Natural killer cell (primary cell): ENCODE measurements at regions not wholly inside any gene's neighbourhood (a gene's known extent, or its start where the extent isn't known, plus 50 kb on each side); places are given as distances from the start of the nearest gene placed in this dataset.

Source experiments
- ATAC-seq, 3 donors: fragments of 150-1000 bp in 2 of 3; fragments of 200-7000 bp in 1 of 3; cut with Tn5 transposase; 1 replicate in 1 of 3; 2 replicates in 2 of 3; pipeline ENCODE4 v1.10.0; 2021; ENCODE audit warnings: mild to moderate bottlenecking in 2 of 3, moderate library complexity in 2 of 3
- DNase-seq, 2 donors: peaks; one replicate each; pipeline versions ENCODE4 v3.0.0 to v3.0.0-alpha.2; 2013 to 2021; ENCODE audit warnings: mixed read lengths in 1 of 2
- H3K27ac ChIP-seq: one replicate; pipeline ENCODE4 v1.5.1; 2013; ENCODE audit warnings: mild to moderate bottlenecking, low read length
- H3K27me3 ChIP-seq: one replicate; pipeline ENCODE4 v1.6.1; 2013; ENCODE audit warnings: low read length; ENCODE audit not compliant: control insufficient read depth, insufficient read depth
- H3K36me3 ChIP-seq: one replicate; pipeline ENCODE4 v1.6.1; 2013; ENCODE audit warnings: low read length; ENCODE audit not compliant: control insufficient read depth, insufficient read depth
- H3K4me1 ChIP-seq: one replicate; pipeline ENCODE4 v1.6.1; 2013; ENCODE audit warnings: low read length; ENCODE audit not compliant: control insufficient read depth, insufficient read depth
- H3K4me3 ChIP-seq: one replicate; pipeline ENCODE4 v1.5.1; 2013; ENCODE audit warnings: low read length
- H3K9me3 ChIP-seq: one replicate; pipeline ENCODE4 v1.6.1; 2013; ENCODE audit warnings: low read length; ENCODE audit not compliant: control insufficient read depth, insufficient read depth
- H3K27ac Mint-ChIP-seq, 2 donors: one replicate each; pipeline ENCODE4 v1.8.0; 2022; ENCODE audit warnings: mild to moderate bottlenecking in 2 of 2, mixed read lengths in 2 of 2, moderate library complexity in 1 of 2
- H3K27me3 Mint-ChIP-seq, 2 donors: one replicate each; pipeline ENCODE4 v1.8.0; 2022; ENCODE audit warnings: low read depth in 2 of 2, mixed read lengths in 2 of 2
- H3K36me3 Mint-ChIP-seq: one replicate; pipeline ENCODE4 v1.8.0; 2022; ENCODE audit warnings: mixed read lengths
- H3K4me1 Mint-ChIP-seq, 2 donors: one replicate each; pipeline ENCODE4 v1.8.0; 2022; ENCODE audit warnings: mixed read lengths in 2 of 2
- H3K4me3 Mint-ChIP-seq: one replicate; pipeline ENCODE4 v1.8.0; 2022; ENCODE audit warnings: mild to moderate bottlenecking, moderate library complexity, mixed read lengths
- H3K9me3 Mint-ChIP-seq, 2 donors: one replicate each; pipeline ENCODE4 v1.8.0; 2022; ENCODE audit warnings: mixed read lengths in 2 of 2
- CTCF ChIP-seq: fragments of 200-600 bp; IDR thresholded peaks from one replicate; pipeline ENCODE4 v1.8.0; 2022; ENCODE audit warnings: antibody characterized with exemption
- WGBS: methylation state at CpG from one replicate; pipeline ENCODE4 v1.1.7; 2013; ENCODE audit warnings: missing lambda C conversion rate; ENCODE audit not compliant: insufficient coverage; 5-methylcytosine and 5-hydroxymethylcytosine counted together
- intact Hi-C: fragments of 100-400 bp; cut with micrococcal nuclease; formaldehyde crosslinking; loops from one replicate; pipeline ENCODE4 v1.14.2; 2022

- intact Hi-C loops: no loop called here
Observed at GRCh38 chr18:51621864-51622160, 424.3 kb upstream of the MEX3C start.

GRCh38 chr18:51622702-51623101 is 425.2 kb upstream of the MEX3C start:
- H3K4me3 Mint-ChIP-seq: no peak overlapping the region
- H3K27ac Mint-ChIP-seq: no peak overlapping the region
- Histone ChIP-seq H3K4me3 (no peak overlapping the region), H3K36me3 (no peaks in the 10 kb centered on the region), H3K27me3 (peaks cover 3% of the 10 kb centered on the region), H3K9me3 (no peaks in the 10 kb centered on the region), H3K4me1 (no peaks in the 10 kb centered on the region), H3K27ac (no peak overlapping the region)
- no peaks in the 10 kb centered on the region for H3K9me3 Mint-ChIP-seq
- ATAC-seq (no peak), DNase-seq (no peak)
- H3K4me1 Mint-ChIP-seq: no peaks in the 10 kb centered on the region
- WGBS: 21% methylated on average over 6 of the region's 6 CpGs
- TF ChIP-seq CTCF: no peak
- H3K27me3 Mint-ChIP-seq: peaks cover 18 to 60% of the 10 kb centered on the region in 2 donors
- H3K36me3 Mint-ChIP-seq: no peaks in the 10 kb centered on the region
- intact Hi-C loops: no loop called here

More at GRCh38 chr18:51621864-51622160, 424.3 kb upstream of the MEX3C start:
- H3K27ac ChIP-seq: no peak overlapping the region
- no peak overlapping the region for H3K4me3 Mint-ChIP-seq
- H3K27me3 Mint-ChIP-seq: peaks cover 18 to 58% of the 10 kb centered on the region in 2 donors
- H3K27me3 ChIP-seq: no peaks in the 10 kb centered on the region
- H3K36me3 ChIP-seq: no peaks in the 10 kb centered on the region
- no peak overlapping the region for H3K4me3 ChIP-seq
- H3K27ac Mint-ChIP-seq: no peak overlapping the region
- H3K9me3 ChIP-seq: no peaks in the 10 kb centered on the region
- ATAC-seq (no peak), DNase-seq (no peak)
- H3K4me1 Mint-ChIP-seq: no peaks in the 10 kb centered on the region
- no peaks in the 10 kb centered on the region for H3K36me3 Mint-ChIP-seq
- H3K9me3 Mint-ChIP-seq: no peaks in the 10 kb centered on the region
- H3K4me1 ChIP-seq: no peaks in the 10 kb centered on the region
- TF ChIP-seq CTCF: no peak
- whole genome bisulfite sequencing: 39% methylated on average over 4 of the region's 5 CpGs

DNA sequence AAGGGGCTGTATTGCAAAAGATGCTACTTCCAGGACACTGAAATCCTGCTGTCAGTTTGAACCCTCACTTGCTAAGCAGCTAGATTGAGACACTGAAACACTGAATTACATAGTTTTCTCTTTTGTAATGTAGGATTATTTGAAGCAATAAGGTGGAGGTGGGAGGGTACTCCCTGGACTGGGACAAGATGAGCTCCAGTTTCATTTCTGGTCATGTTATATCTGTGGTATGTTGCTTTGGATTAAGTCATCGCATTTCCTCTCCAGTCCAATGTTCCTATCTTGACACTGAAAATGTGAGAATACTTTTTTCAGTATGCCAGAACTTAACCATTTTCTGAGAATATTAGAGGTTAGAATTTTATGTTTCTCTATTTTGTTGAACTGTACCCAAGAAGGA is 426.2 kb upstream of the MEX3C start:
- Histone ChIP-seq H3K27me3 (peaks cover 3% of the 10 kb centered on the region), H3K4me1 (no peaks in the 10 kb centered on the region), H3K27ac (no peak overlapping the region), H3K9me3 (no peaks in the 10 kb centered on the region), H3K36me3 (no peaks in the 10 kb centered on the region), H3K4me3 (no peak overlapping the region)
- DNase-seq: no peak
- no peak for ATAC-seq
- Mint-ChIP-seq H3K9me3 (no peaks in the 10 kb centered on the region), H3K4me1 (no peaks in the 10 kb centered on the region), H3K4me3 (no peak overlapping the region), H3K27ac (no peak overlapping the region), H3K36me3 (no peaks in the 10 kb centered on the region), H3K27me3 (peaks cover 18 to 59% of the 10 kb centered on the region in 2 donors)
- intact Hi-C loops: no loop called here
- TF ChIP-seq CTCF: no peak
- WGBS: no CpG with 5 or more reads among the region's 1 CpG

DNA sequence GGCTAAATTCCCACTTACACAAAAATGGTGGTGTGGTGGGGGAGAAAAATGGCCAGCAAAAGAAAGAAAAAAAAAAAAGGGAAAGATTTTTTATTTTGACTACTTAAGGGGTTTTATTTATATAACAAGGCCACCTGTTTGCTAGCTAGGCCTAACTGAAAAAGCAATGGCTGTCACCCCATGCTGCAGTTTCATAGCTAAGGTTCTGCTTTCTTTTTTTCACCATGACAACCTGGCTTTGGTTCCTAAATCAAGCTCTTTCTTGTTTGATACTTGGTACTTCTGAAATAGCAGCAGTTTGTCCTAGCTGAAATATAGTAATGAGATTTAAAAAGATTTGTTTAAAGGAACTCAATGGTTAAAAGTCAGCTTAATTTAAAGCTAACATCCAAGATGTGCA is 433.2 kb upstream of the MEX3C start:
- intact Hi-C loops: no loop called here
- H3K9me3 ChIP-seq: no peaks in the 10 kb centered on the region
- H3K27ac ChIP-seq: no peak overlapping the region
- no peaks in the 10 kb centered on the region for H3K36me3 ChIP-seq
- Mint-ChIP-seq H3K4me1 (no peaks in the 10 kb centered on the region), H3K4me3 (no peak overlapping the region), H3K9me3 (no peaks in the 10 kb centered on the region), H3K27ac (no peak overlapping the region), H3K27me3 (peaks cover 0 to 8% of the 10 kb centered on the region in 2 donors), H3K36me3 (no peaks in the 10 kb centered on the region)
- DNase-seq: no peak
- no peak for ATAC-seq
- no peak for TF ChIP-seq CTCF
- H3K4me1 ChIP-seq: no peaks in the 10 kb centered on the region
- H3K4me3 ChIP-seq: no peak overlapping the region
- H3K27me3 ChIP-seq: peaks cover 4% of the 10 kb centered on the region
